GM23248 (cell line): ENCODE measurements at regions not wholly inside any gene's neighbourhood (a gene's known extent, or its start where the extent isn't known, plus 50 kb on each side); places are given as distances from the start of the nearest gene placed in this dataset.
"Not testable (repeated sequence)": the region's sequence is repeated elsewhere in the genome, so short reads cannot be mapped to it uniquely, and the experiment has no call there.

Experiments used
- EZH2 ChIP-seq: fragments of 200-600 bp; sonication (generic); IDR thresholded peaks from 2 replicates; pipeline ENCODE4 v1.6.1; 2018; ENCODE audit warnings: antibody characterized with exemption, mild to moderate bottlenecking; ENCODE audit not compliant: insufficient read depth, poor library complexity, severe bottlenecking
- EZH2phosphoT487 ChIP-seq: fragments of 200-600 bp; sonication (generic); IDR thresholded peaks from 2 replicates; pipeline ENCODE4 v1.6.1; 2018; ENCODE audit warnings: antibody characterized with exemption, moderate library complexity, mild to moderate bottlenecking, low read depth; ENCODE audit not compliant: insufficient read depth

GRCh38 chr17:15814003-15814402 is 81.9 kb downstream of the TBC1D26 start:
- not testable (repeated sequence) for TF ChIP-seq EZH2phosphoT487, EZH2
